HG03575 (cell line): ENCODE measurements at regions not wholly inside any gene's neighbourhood (a gene's known extent, or its start where the extent isn't known, plus 50 kb on each side); places are given as distances from the start of the nearest gene placed in this dataset.

ENCODE experiments used
- ATAC-seq: cut with Tn5 transposase; IDR thresholded peaks from one replicate; pipeline ENCODE4 v1.9.1; 2021; ENCODE audit not compliant: unreplicated experiment, insufficient number of reproducible peaks, low FRiP score; ENCODE audit errors: extremely low read depth

DNA sequence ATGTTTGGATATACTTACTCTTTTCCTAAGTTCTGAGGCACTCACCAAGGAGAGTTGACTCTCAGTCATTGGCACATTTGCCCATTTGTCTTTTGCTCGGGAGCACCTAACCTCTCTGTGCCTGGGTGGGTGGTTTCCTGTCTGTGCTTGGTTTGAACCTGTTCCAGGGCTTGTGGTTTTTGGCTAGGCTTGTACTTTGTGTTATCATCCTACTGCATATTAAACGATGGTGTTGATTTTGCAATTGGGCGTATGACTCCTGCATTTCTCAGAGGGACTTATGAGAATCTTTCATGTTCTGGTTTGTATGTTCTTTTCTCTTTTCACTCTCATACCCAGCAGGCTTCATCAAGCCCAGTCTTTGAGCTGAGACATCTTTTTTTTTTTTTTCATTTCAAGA lies 161.7 kb downstream of the BTC start:
- ATAC-seq, result no peak

DNA sequence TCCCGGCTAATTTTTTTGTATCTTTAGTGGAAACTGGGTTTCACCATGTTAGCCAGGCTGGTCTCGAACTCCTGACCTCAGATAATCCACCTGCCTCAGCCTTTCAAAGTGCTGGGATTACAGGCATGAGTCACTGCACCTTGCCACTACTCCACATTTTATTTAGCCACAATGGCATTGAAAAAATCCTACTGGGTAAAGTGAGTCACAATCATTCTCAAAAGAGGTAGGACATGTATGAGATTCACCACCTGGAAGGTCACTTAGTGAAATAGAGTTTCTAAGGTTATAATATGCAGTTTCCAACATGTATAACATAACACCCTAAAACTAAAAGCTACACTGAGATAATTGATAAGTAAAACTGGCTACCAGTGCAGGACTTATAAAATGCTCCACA lies 159.2 kb downstream of the BTC start:
- no peak for ATAC-seq

DNA sequence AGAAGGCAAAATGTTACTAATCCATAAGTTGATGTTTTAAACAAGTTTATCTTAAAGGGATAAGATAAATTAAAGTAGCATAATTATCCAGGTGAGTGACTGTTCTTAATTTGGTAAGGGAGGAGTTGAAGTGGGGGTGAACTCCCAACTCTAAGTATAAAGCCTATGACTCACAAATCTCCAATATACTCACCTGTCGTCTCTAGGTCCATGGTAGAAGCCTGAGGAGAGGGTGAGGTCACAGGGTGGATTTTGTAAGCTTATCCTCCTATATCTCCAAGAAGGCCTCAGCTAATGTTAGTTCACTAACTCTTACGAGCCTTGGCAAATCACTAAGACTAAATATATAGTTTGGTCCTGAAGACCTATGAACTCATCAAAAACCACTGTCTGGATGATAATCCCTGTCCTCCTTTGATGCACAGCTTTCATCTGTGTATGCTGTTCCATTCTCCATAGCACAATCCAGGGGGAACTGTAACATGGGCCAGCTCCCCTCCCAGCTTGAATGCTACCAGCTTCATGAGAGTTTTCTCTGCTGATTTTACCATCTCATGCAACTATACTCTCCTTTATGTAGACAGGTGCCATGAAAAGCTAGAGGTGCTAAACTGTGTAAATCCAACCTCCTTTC lies 158.7 kb downstream of the BTC start:
- no peak for ATAC-seq

DNA sequence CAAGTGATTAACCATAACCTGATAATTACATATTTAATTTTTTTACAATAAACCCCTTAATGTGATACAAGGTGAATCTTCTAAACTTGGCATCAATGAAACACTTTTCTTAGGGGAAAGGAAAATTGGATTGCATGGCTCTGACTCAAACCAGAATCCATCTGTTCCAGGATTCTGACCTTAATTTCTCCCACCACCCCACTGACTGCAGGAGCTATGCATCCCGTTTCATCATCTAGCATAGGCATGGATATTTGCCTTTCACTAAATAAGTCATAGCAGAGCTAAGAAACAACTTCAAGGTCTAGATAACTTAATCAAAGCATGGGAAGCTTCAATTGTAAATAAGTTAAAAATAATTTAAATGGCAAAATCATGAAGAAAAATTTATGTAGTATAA lies 156.3 kb downstream of the BTC start:
- no peak for ATAC-seq

- ATAC-seq, result no peak
These were observed 155.6 kb downstream of the BTC start for GRCh38 chr4:74638689-74639088.

- no peak for ATAC-seq
These were observed 154.0 kb downstream of the BTC start for GRCh38 chr4:74640111-74640903.

DNA sequence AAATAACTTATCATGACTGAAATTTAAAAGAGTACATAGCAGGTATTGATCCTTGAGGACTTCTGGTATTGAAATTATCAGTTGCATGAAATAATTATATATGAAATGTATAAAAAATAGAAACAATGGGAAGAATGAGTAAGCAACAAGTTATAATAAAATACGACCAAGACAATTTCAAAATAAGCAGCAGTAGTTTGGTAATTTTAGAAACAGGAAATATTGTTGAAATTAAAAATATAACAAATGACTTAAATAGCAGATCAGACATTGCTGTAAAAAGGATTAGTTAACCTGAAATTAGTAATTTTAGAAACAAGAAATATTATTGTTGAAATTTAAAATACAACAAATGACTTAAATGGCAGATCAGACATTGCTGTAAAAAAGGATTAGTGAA lies 152.3 kb downstream of the BTC start:
- no peak for ATAC-seq

DNA sequence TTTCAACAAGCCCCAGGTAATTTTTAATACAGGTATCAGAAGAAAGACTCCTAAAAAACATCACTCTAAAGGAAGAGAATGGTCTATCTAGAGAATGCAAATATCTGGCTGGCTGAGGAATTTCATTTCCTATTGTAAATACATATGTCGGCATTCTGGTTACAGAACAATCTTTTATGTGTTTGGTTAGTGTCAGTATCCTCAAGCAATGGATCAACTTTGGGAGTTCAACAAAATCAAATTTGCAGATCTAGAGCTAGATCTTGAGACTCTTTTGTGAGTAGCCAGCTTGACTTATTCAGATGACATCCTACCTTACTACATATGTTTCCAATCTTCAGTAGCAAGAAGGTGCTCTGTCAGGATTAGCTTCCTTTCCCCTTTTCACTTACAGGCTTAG lies 145.1 kb downstream of the BTC start:
- no peak for ATAC-seq

DNA sequence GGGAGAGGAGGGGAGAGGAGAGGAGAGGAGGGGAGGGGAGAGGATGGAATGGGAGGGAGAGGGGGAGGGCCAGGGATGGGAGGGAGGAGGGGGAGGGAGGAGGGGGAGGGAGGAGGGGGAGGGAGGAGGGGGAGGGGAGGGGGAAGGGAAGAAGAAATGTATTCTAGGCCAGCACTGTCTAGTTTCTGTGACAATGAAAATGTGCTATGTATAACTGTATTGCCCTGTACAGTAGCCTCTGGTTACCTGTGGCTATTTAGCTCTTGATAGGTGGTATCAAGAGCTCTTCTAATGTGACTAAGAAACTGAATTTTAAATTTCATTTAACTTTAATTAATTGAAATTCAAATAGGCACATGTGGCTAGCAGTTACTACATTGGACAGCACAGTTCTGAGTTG lies 143.1 kb downstream of the BTC start:
- no peak for ATAC-seq

DNA sequence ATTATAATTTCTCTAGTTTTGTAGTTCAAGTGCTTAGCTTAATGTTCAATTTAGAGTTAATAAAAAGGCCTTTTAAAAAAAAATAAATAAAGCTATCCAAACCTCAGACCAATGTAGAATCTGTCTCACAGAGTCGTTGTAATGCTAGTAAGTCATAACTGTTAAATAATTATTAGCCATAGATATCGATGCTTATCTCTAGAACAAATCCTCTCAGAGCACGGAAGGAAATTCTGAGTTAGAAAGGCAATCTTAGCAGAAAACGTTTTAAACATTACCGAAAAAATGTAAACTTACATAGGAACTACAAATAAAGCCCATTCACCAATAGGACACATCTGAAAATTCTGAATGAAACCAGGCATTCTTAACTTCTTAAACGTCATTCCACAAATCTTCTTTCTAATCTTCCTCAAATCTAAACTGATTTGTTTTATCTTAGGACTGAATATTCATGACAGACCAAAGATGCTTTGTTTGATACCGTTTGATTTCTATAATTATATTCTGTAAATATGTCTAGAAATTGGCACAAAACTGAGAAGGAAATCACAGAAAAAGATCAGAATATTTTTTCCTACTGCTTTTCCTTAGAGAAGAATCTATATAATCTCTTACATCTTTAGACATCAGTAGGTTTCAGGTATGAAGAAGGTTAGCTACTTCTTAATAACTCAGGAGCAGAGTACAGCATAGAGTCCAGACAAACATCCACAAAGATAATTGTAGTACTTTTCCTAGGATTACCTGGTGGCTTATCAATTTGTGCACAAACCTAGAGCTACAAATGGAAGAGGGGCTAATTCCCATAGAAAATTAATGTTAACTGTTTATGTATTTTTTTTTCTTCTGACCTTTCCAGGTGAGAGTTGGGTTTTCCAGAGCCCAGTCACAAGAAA lies 140.7 kb downstream of the BTC start:
- no peak for ATAC-seq

- ATAC-seq, result no peak
These were observed 140.1 kb downstream of the BTC start for GRCh38 chr4:74654230-74654681.

- no peak for ATAC-seq
These were observed 137.7 kb downstream of the BTC start for GRCh38 chr4:74656596-74656995.

DNA sequence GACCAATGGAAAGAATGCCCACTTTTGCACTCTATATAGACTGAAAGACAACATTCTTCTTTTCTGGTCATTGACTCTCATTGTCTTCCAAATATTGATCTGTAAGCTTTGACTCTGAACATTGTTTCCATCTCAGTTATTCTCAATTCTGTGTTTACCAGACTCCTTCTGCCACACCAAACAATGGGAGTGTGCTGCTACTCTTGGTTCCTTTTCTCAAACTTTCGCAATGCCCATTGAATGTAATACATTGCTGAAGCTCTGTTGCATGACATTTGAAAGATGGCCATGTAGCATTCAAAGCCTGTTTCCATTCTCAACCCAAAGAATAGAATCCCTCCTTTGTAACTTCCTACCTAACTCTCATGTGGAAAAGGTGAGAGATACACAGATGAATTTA lies 136.2 kb downstream of the BTC start:
- ATAC-seq, result no peak

GRCh38 chr4:74659576-74660411 lies 134.5 kb downstream of the BTC start:
- no peak for ATAC-seq

GRCh38 chr4:74660866-74661265 lies 133.5 kb downstream of the BTC start:
- no peak for ATAC-seq

DNA sequence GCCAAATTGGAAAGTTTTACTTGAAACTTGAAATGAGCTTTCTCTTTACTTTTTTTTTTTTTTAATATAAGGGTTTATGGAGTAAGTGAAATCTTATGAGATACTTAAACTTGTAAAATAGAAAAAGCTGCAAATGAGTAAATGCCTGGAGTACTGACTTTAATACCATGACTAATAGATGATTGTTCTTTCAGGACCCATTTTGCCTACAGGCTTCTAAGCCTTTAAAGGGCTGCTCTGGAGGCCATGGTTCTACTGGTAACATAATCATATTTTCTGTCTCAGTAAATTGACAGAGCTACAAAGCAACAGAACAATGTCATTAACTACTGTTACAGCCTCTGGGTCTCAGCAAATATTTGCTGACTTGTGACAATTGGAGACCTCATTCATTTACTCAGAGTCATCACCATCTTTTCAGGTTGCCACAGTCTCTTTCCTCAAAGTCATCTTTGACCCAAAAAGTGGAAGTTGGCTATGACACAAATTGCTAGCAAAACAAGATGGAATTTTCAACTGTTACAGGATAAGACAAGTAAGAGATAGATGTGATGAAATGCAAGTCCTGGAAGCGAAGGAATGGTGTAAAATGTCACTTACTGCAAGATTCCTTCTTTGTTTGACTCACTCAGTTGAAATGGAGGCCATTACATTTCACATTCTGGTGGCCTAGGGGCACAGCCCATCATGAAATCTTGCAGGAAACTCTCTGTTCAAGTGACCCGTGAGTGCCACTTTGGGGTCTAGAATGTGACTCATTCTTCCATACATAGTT lies 132.7 kb downstream of the BTC start:
- ATAC-seq, result no peak

- ATAC-seq, result no peak
These were observed 130.7 kb downstream of the BTC start for GRCh38 chr4:74663631-74664030.

DNA sequence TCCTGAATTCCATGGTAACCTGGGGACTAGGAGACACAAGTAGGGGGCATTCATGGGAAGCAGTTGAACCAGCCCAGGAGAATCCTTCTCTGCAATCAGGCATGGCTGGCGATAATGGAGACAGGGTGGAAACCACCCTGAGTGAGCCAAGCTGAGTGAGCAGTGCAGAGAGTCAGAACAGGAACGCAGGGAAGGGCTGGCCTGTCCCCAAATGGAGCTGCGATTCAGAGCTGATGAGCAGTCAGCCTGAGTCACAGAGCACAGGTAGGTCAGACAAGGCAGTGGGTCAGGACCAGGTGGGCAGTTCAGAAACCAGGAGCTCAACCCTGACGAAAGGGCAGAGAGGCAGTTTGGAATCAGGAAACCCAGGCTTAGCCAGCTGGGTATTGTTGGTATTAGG lies 129.0 kb downstream of the BTC start:
- no peak for ATAC-seq
